HEK293 (cell line): ENCODE measurements at regions not wholly inside any gene's neighbourhood (a gene's known extent, or its start where the extent isn't known, plus 50 kb on each side); places are given as distances from the start of the nearest gene placed in this dataset.

Experiments used
- CTCF ChIA-PET: fragments of 350-600 bp; formaldehyde crosslinking; extraction: SDS; loops from one replicate; lab custom pipeline; 2021; ENCODE audit warnings: antibody characterized with exemption; lab: Yijun Ruan, JAX
- POLR2A ChIA-PET: fragments of 300-600 bp; formaldehyde crosslinking; extraction: SDS; loops from one replicate; lab custom pipeline; 2020; ENCODE audit warnings: antibody characterized with exemption, inconsistent platforms; lab: Yijun Ruan, JAX
- H3K27ac ChIP-seq: fragments of 200-500 bp; sonication (Bioruptor generic); 2 replicates; pipeline ENCODE4 v1.5.1; 2014; ENCODE audit warnings: low read depth, low read length, control low read depth, inconsistent platforms; ENCODE audit errors: extremely low read depth
- H3K36me3 ChIP-seq, 2 experiments: fragments of 200-500 bp in 1 of 2; sonication (Bioruptor generic) in 1 of 2; 1 replicate in 1 of 2; 2 replicates in 1 of 2; pipeline ENCODE4 v1.5.1; 2014 to 2017; ENCODE audit warnings: inconsistent platforms in 2 of 2, low read length in 2 of 2; ENCODE audit not compliant: control insufficient read depth in 2 of 2, insufficient read depth in 1 of 2
- H3K4me1 ChIP-seq: fragments of 200-500 bp; sonication (Bioruptor generic); 2 replicates; pipeline ENCODE4 v1.5.1; 2014; ENCODE audit warnings: mild to moderate bottlenecking, low read length, inconsistent platforms; ENCODE audit not compliant: control insufficient read depth, insufficient read depth
- H3K4me3 ChIP-seq: 2 replicates; pipeline ENCODE4 v1.5.1; 2011; ENCODE audit warnings: low read depth, mild to moderate bottlenecking, control low read depth, low read length, moderate library complexity
- H3K9me3 ChIP-seq: fragments of 200-500 bp; sonication (Bioruptor generic); 2 replicates; pipeline ENCODE4 v1.5.1; 2014; ENCODE audit warnings: low read depth, low read length, inconsistent platforms; ENCODE audit not compliant: control insufficient read depth, insufficient read depth
- BCL11A ChIP-seq: fragments of 450-650 bp; formaldehyde crosslinking; IDR thresholded peaks from 2 replicates; pipeline ENCODE4 v1.5.1; 2016; ENCODE audit warnings: low read depth, missing biosample characterization, missing genetic modification characterization
- HIC1 ChIP-seq: fragments of 450-650 bp; formaldehyde crosslinking; IDR thresholded peaks from 2 replicates; pipeline ENCODE4 v1.5.1; 2016; ENCODE audit warnings: missing biosample characterization, missing genetic modification characterization
- HOXA7 ChIP-seq: sonication (generic); formaldehyde crosslinking; IDR thresholded peaks from 2 replicates; pipeline ENCODE4 v1.8.1; 2022; ENCODE audit warnings: missing genetic modification reagents, borderline replicate concordance
- KLF1 ChIP-seq: fragments of 450-650 bp; formaldehyde crosslinking; IDR thresholded peaks from 2 replicates; pipeline ENCODE4 v1.5.1; 2016; ENCODE audit warnings: missing biosample characterization, missing genetic modification characterization
- MEIS1 ChIP-seq: sonication (generic); formaldehyde crosslinking; IDR thresholded peaks from 2 replicates; pipeline ENCODE4 v1.8.1; 2022; ENCODE audit warnings: missing genetic modification reagents, mild to moderate bottlenecking, borderline replicate concordance
- RBAK ChIP-seq: fragments of 450-650 bp; formaldehyde crosslinking; IDR thresholded peaks from 2 replicates; pipeline ENCODE4 v1.5.1; 2016; ENCODE audit warnings: missing biosample characterization, missing genetic modification characterization
- REST ChIP-seq: fragments of 450-650 bp; formaldehyde crosslinking; IDR thresholded peaks from 2 replicates; pipeline ENCODE4 v1.5.1; 2016; ENCODE audit warnings: missing biosample characterization, missing genetic modification characterization
- ZBTB20 ChIP-seq: fragments of 450-650 bp; formaldehyde crosslinking; IDR thresholded peaks from 2 replicates; pipeline ENCODE4 v1.5.1; 2016; ENCODE audit warnings: missing biosample characterization, missing genetic modification characterization
- ZIC2 ChIP-seq: fragments of 450-650 bp; formaldehyde crosslinking; IDR thresholded peaks from 2 replicates; pipeline ENCODE4 v1.5.1; 2016; ENCODE audit warnings: missing biosample characterization, missing genetic modification characterization
- ZNF23 ChIP-seq: fragments of 450-650 bp; formaldehyde crosslinking; IDR thresholded peaks from 2 replicates; pipeline ENCODE4 v1.5.1; 2016; ENCODE audit warnings: missing biosample characterization, missing genetic modification characterization, borderline replicate concordance
- ZNF423 ChIP-seq: fragments of 450-650 bp; formaldehyde crosslinking; IDR thresholded peaks from 2 replicates; pipeline ENCODE4 v1.5.1; 2016; ENCODE audit warnings: missing biosample characterization, missing genetic modification characterization
- ZNF518A ChIP-seq: fragments of 450-650 bp; formaldehyde crosslinking; conservative IDR thresholded peaks from 2 replicates; pipeline ENCODE4 v1.5.1; 2016; ENCODE audit warnings: low read depth, missing biosample characterization, missing genetic modification characterization
- ZNF521 ChIP-seq: fragments of 450-650 bp; formaldehyde crosslinking; IDR thresholded peaks from 2 replicates; pipeline ENCODE4 v1.5.1; 2017; ENCODE audit warnings: missing biosample characterization, mild to moderate bottlenecking, missing genetic modification characterization
- ZNF529 ChIP-seq: fragments of 450-650 bp; formaldehyde crosslinking; IDR thresholded peaks from 2 replicates; pipeline ENCODE4 v1.5.1; 2017; ENCODE audit warnings: missing genetic modification characterization, missing biosample characterization; ENCODE audit not compliant: insufficient replicate concordance
- ZNF549 ChIP-seq: fragments of 450-650 bp; IDR thresholded peaks from 2 replicates; pipeline ENCODE4 v1.5.1; 2018; ENCODE audit warnings: missing biosample characterization, missing genetic modification characterization, mild to moderate bottlenecking, inconsistent platforms, moderate library complexity
- ZNF555 ChIP-seq: fragments of 450-650 bp; formaldehyde crosslinking; conservative IDR thresholded peaks from 2 replicates; pipeline ENCODE4 v1.5.1; 2017; ENCODE audit warnings: missing biosample characterization, mild to moderate bottlenecking, missing genetic modification characterization, inconsistent platforms
- ZNF596 ChIP-seq: fragments of 450-650 bp; IDR thresholded peaks from 2 replicates; pipeline ENCODE4 v1.5.0; 2018; ENCODE audit warnings: missing biosample characterization, mild to moderate bottlenecking, missing genetic modification characterization, moderate library complexity
- ZNF626 ChIP-seq: fragments of 450-650 bp; sonication (Bioruptor Pico); formaldehyde crosslinking; IDR thresholded peaks from 2 replicates; pipeline ENCODE4 v1.5.1; 2018; ENCODE audit warnings: missing biosample characterization, missing genetic modification characterization, inconsistent platforms
- ZNF707 ChIP-seq: fragments of 450-650 bp; formaldehyde crosslinking; IDR thresholded peaks from 2 replicates; pipeline ENCODE4 v1.5.1; 2016; ENCODE audit warnings: missing biosample characterization, missing genetic modification characterization
- ZNF830 ChIP-seq: fragments of 450-650 bp; IDR thresholded peaks from 2 replicates; pipeline ENCODE4 v1.5.0; 2018; ENCODE audit warnings: missing biosample characterization, missing genetic modification characterization, low read depth, mild to moderate bottlenecking, moderate library complexity

GRCh38 chr16:51429041-51429440 lies 278.0 kb upstream of the SALL1 start (continued):
- no peak for TF ChIP-seq REST (tag by site-specific recombination)

GRCh38 chr16:51427085-51427484 lies 276.0 kb upstream of the SALL1 start:
- H3K27ac ChIP-seq: no peak overlapping the region
- POLR2A ChIA-PET: no interaction called here
- TF ChIP-seq ZNF596 (tag by site-specific recombination) (no peak), HOXA7 (CRISPR knock-in tag) (no peak), KLF1 (tag by site-specific recombination) (no peak), ZNF549 (tag by site-specific recombination) (no peak), ZNF521 (tag by site-specific recombination) (no peak), MEIS1 (CRISPR knock-in tag) (no peak), ZNF23 (tag by site-specific recombination) (no peak), ZNF830 (tag by site-specific recombination) (no peak)
- peaks cover 7% of the 10 kb centered on the region for H3K4me1 ChIP-seq
- H3K9me3 ChIP-seq: no peaks in the 10 kb centered on the region
- CTCF ChIA-PET: interaction anchor here (0.6 kb wide), 1 partner anchor 284 kb away, joined by 3 read pairs; no protein-coding TSS in a partner anchor
- no peak overlapping the region for H3K4me3 ChIP-seq
- H3K36me3 ChIP-seq: no peaks in the 10 kb centered on the region

- Histone ChIP-seq H3K9me3 (no peaks in the 10 kb centered on the region), H3K4me3 (no peak overlapping the region), H3K4me1 (peaks cover 6% of the 10 kb centered on the region), H3K27ac (no peak overlapping the region), H3K36me3 (no peaks in the 10 kb centered on the region)
- TF ChIP-seq ZNF529 (no peak), ZIC2 (tag by site-specific recombination) (peak; percentile 33)
- ChIA-PET CTCF (interaction anchor here (0.6 kb wide), 1 partner anchor 285 kb away, joined by 3 read pairs; no protein-coding TSS in a partner anchor), POLR2A (no interaction called here)
Observed at GRCh38 chr16:51426276-51426675, 275.2 kb upstream of the SALL1 start.

GRCh38 chr16:51420247-51420646 lies 269.2 kb upstream of the SALL1 start:
- no peak overlapping the region for H3K4me3 ChIP-seq
- H3K4me1 ChIP-seq: no peaks in the 10 kb centered on the region
- POLR2A ChIA-PET: no interaction called here
- H3K9me3 ChIP-seq: no peaks in the 10 kb centered on the region
- CTCF ChIA-PET: interaction anchor here (0.6 to 0.7 kb wide), 2 partner anchors 10 to 487 kb away, joined by 3 to 5 read pairs; no protein-coding TSS in a partner anchor
- no peaks in the 10 kb centered on the region for H3K36me3 ChIP-seq
- H3K27ac ChIP-seq: no peak overlapping the region
- TF ChIP-seq ZBTB20 (tag by site-specific recombination) (no peak), ZNF555 (tag by site-specific recombination) (no peak), ZNF626 (tag by site-specific recombination) (no peak), ZNF707 (tag by site-specific recombination) (no peak), HIC1 (tag by site-specific recombination) (no peak), RBAK (tag by site-specific recombination) (no peak), ZNF518A (tag by site-specific recombination) (no peak), BCL11A (tag by site-specific recombination) (no peak), ZNF423 (tag by site-specific recombination) (no peak)
